HT-29 (cell line): ENCODE measurements at regions not wholly inside any gene's neighbourhood (a gene's known extent, or its start where the extent isn't known, plus 50 kb on each side); places are given as distances from the start of the nearest gene placed in this dataset.
"Not testable (repeated sequence)": the region's sequence is repeated elsewhere in the genome, so short reads cannot be mapped to it uniquely, and the experiment has no call there.

ENCODE experiments used
- DNase-seq: peaks from one replicate; pipeline ENCODE4 v3.0.0-alpha.2; 2015; ENCODE audit warnings: low spot score

- DNase-seq, result no peak
These were observed 404.8 kb downstream of the EPHA5 start for GRCh38 chr4:65265526-65265925.

- no peak for DNase-seq
These were observed 411.0 kb downstream of the EPHA5 start for GRCh38 chr4:65259296-65259695.

GRCh38 chr4:65250916-65251315 is 419.4 kb downstream of the EPHA5 start:
- DNase-seq, result no peak

- peak; percentile 10 for DNase-seq
These were observed 421.2 kb downstream of the EPHA5 start for GRCh38 chr4:65249111-65249510.

- no peak for DNase-seq
These were observed 428.0 kb downstream of the EPHA5 start for GRCh38 chr4:65242156-65242846.

GRCh38 chr4:65241257-65241997 is 428.9 kb downstream of the EPHA5 start:
- DNase-seq, result no peak

GRCh38 chr4:65234061-65234460 is 436.2 kb downstream of the EPHA5 start:
- DNase-seq, result no peak

GRCh38 chr4:65227628-65228027 is 442.7 kb downstream of the EPHA5 start:
- no peak for DNase-seq

- DNase-seq, result no peak
These were observed 446.7 kb downstream of the EPHA5 start for GRCh38 chr4:65223601-65224000.

GRCh38 chr4:65223074-65223473 is 447.2 kb downstream of the EPHA5 start:
- not testable (repeated sequence) for DNase-seq

GRCh38 chr4:65217179-65217578 is 453.1 kb downstream of the EPHA5 start:
- no peak for DNase-seq

- no peak for DNase-seq
These were observed 467.4 kb downstream of the EPHA5 start for GRCh38 chr4:65202853-65203236.

GRCh38 chr4:65202165-65202852 is 468.0 kb downstream of the EPHA5 start:
- no peak for DNase-seq

GRCh38 chr4:65195666-65196065 is 474.6 kb downstream of the EPHA5 start:
- DNase-seq, result no peak

GRCh38 chr4:65195002-65195401 is 475.3 kb downstream of the EPHA5 start:
- DNase-seq, result no peak

- no peak for DNase-seq
These were observed 476.3 kb downstream of the EPHA5 start for GRCh38 chr4:65193985-65194384.

GRCh38 chr4:65190780-65191179 is 479.5 kb downstream of the EPHA5 start:
- no peak for DNase-seq

GRCh38 chr4:65175585-65175984 is 494.7 kb downstream of the EPHA5 start:
- no peak for DNase-seq

- DNase-seq, result no peak
These were observed 499.3 kb downstream of the EPHA5 start for GRCh38 chr4:65170768-65171514.

- DNase-seq, result no peak
These were observed 502.6 kb downstream of the EPHA5 start for GRCh38 chr4:65167719-65168118.

- no peak for DNase-seq
These were observed 518.1 kb downstream of the EPHA5 start for GRCh38 chr4:65152205-65152604.

GRCh38 chr4:65139998-65140397 is 530.3 kb downstream of the EPHA5 start:
- DNase-seq, result no peak
